HAP-1 (cell line): ENCODE measurements at regions not wholly inside any gene's neighbourhood (a gene's known extent, or its start where the extent isn't known, plus 50 kb on each side); places are given as distances from the start of the nearest gene placed in this dataset.

Experiments
- DNase-seq, 2 experiments: peaks; one replicate each; pipeline ENCODE4 v3.0.0-alpha.2; 2016 to 2020; ENCODE audit warnings: low spot score in 2 of 2
- H3K27me3 ChIP-seq: fragments of 250-450 bp; sonication (Bioruptor Pico); 2 replicates; pipeline ENCODE4 v1.5.1; 2020; ENCODE audit warnings: low read depth, mild to moderate bottlenecking, moderate library complexity
- H3K36me3 ChIP-seq: fragments of 250-450 bp; sonication (Bioruptor Pico); replicated peaks from 2 replicates; pipeline ENCODE4 v1.5.1; 2020; ENCODE audit warnings: mild to moderate bottlenecking
- H3K4me1 ChIP-seq: fragments of 250-450 bp; sonication (Bioruptor Pico); 2 replicates; pipeline ENCODE4 v1.5.1; 2020; ENCODE audit warnings: mild to moderate bottlenecking
- H3K4me3 ChIP-seq: fragments of 250-450 bp; sonication (Bioruptor Pico); 2 replicates; pipeline ENCODE4 v1.5.1; 2020; ENCODE audit warnings: mild to moderate bottlenecking, moderate library complexity
- H3K9me3 ChIP-seq: fragments of 250-450 bp; sonication (Bioruptor Pico); 2 replicates; pipeline ENCODE4 v1.5.1; 2020; ENCODE audit warnings: mild to moderate bottlenecking, moderate library complexity
- in situ Hi-C: fragments of 300-500 bp; cut with MboI; formaldehyde crosslinking; loops from 3 replicates; pipeline ENCODE4 v1.14.3; 2020; ENCODE audit warnings: low sequenced_read_pairs, inconsistent platforms, mixed read lengths

- Histone ChIP-seq H3K9me3 (no peaks in the 10 kb centered on the region), H3K36me3 (no peaks in the 10 kb centered on the region), H3K27me3 (peaks cover 9% of the 10 kb centered on the region), H3K4me3 (no peak overlapping the region), H3K4me1 (no peaks in the 10 kb centered on the region)
- in situ Hi-C loops = no loop called here
- DNase-seq = no peak
Observed at GRCh38 chr15:93438310-93438709, 349.3 kb upstream of the RGMA start.

- in situ Hi-C loops = no loop called here
- no peak overlapping the region for H3K4me3 ChIP-seq
- no peaks in the 10 kb centered on the region for H3K36me3 ChIP-seq
- no peaks in the 10 kb centered on the region for H3K27me3 ChIP-seq
- H3K4me1 ChIP-seq = no peaks in the 10 kb centered on the region
- no peaks in the 10 kb centered on the region for H3K9me3 ChIP-seq
- DNase-seq = no peak
Observed at GRCh38 chr15:93432474-93432873, 343.5 kb upstream of the RGMA start.

- Histone ChIP-seq H3K9me3 (no peaks in the 10 kb centered on the region), H3K36me3 (no peaks in the 10 kb centered on the region), H3K4me3 (no peak overlapping the region), H3K4me1 (no peaks in the 10 kb centered on the region), H3K27me3 (no peaks in the 10 kb centered on the region)
- no peak for DNase-seq
- in situ Hi-C loops = no loop called here
Observed at GRCh38 chr15:93428807-93429351, 339.9 kb upstream of the RGMA start.

DNA sequence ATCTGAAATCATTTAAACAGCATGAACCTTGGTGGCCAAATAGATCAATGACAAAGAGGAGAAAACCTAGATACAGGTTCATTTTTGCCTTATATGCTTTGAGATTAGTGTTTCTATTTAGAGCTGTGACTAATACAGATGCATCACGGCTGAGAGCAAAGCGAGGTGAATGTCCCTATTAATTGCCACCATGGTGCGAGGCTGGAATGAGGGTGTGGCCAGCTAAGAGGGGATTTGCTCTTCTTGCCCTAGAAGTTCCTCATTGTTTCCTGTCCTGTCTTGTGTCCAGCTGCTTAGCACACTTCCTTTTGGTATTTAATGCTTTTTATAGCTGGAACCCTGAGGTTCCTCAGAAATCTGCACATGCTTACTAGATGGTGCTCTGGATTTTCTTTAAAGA, 339.1 kb upstream of the RGMA start:
- Histone ChIP-seq H3K27me3 (no peaks in the 10 kb centered on the region), H3K36me3 (no peaks in the 10 kb centered on the region), H3K4me3 (no peak overlapping the region), H3K4me1 (no peaks in the 10 kb centered on the region), H3K9me3 (no peaks in the 10 kb centered on the region)
- in situ Hi-C loops = no loop called here
- DNase-seq = no peak

- in situ Hi-C loops = no loop called here
- no peak for DNase-seq
- no peaks in the 10 kb centered on the region for H3K36me3 ChIP-seq
- no peaks in the 10 kb centered on the region for H3K9me3 ChIP-seq
- H3K4me3 ChIP-seq = no peak overlapping the region
- H3K27me3 ChIP-seq = no peaks in the 10 kb centered on the region
- no peaks in the 10 kb centered on the region for H3K4me1 ChIP-seq
Observed at GRCh38 chr15:93424131-93424530, 335.1 kb upstream of the RGMA start.

- Histone ChIP-seq H3K36me3 (no peaks in the 10 kb centered on the region), H3K27me3 (no peaks in the 10 kb centered on the region), H3K4me3 (no peak overlapping the region), H3K9me3 (no peaks in the 10 kb centered on the region), H3K4me1 (no peaks in the 10 kb centered on the region)
- DNase-seq = no peak
- in situ Hi-C loops = no loop called here
Observed at GRCh38 chr15:93422476-93422875, 333.5 kb upstream of the RGMA start.

- DNase-seq = no peak
- in situ Hi-C loops = no loop called here
- Histone ChIP-seq H3K27me3 (peaks cover 5% of the 10 kb centered on the region; the same call in 1 of the 2 replicates), H3K4me3 (no peak overlapping the region), H3K9me3 (no peaks in the 10 kb centered on the region), H3K4me1 (no peaks in the 10 kb centered on the region), H3K36me3 (no peaks in the 10 kb centered on the region)
Observed at GRCh38 chr15:93420477-93420876, 331.5 kb upstream of the RGMA start.

DNA sequence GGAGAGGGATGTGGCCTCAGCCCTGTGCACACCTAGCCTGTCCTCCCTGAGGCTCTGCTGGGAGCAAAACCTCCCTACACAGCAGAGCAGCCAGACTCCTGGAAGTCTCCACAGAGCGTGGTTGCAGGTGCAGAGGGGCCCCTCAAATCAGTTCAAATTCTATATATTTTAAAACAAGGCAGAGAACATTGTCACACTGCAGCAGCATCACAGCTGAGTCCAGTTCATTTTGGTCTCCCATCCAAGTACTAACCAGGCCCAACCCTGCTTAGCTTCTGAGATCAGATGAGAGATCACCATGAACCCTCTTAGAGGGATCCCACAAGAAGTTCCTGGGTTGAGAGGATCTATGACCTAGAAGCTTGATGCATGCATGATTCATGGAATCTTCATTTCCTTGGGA, 331.0 kb upstream of the RGMA start:
- Histone ChIP-seq H3K27me3 (peaks cover 5% of the 10 kb centered on the region; the same call in 1 of the 2 replicates), H3K4me1 (no peaks in the 10 kb centered on the region), H3K4me3 (no peak overlapping the region), H3K9me3 (no peaks in the 10 kb centered on the region), H3K36me3 (no peaks in the 10 kb centered on the region)
- DNase-seq = no peak
- in situ Hi-C loops = no loop called here

DNA sequence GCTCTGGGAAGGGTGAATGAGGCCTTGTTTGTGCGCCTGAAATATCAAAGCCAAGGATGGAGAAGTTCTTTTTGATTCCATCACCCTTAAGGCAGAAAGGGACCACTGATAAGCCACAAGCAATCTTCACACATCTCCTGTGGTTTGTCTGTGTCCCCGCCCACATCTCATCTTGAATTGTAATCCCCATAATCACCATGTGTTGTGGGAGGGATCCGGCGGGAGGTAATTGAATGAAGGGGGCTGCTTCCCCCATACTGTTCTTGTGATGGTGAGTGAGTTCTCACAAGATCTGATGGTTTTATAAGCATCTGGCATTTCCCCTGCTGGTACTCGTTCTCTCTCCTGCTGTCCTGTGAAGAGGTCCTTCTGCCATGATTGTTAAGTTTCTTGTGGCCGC, 329.6 kb upstream of the RGMA start:
- Histone ChIP-seq H3K27me3 (peaks cover 5% of the 10 kb centered on the region; the same call in 1 of the 2 replicates), H3K9me3 (no peaks in the 10 kb centered on the region), H3K4me1 (no peaks in the 10 kb centered on the region), H3K4me3 (no peak overlapping the region), H3K36me3 (no peaks in the 10 kb centered on the region)
- no peak for DNase-seq
- in situ Hi-C loops = no loop called here

DNA sequence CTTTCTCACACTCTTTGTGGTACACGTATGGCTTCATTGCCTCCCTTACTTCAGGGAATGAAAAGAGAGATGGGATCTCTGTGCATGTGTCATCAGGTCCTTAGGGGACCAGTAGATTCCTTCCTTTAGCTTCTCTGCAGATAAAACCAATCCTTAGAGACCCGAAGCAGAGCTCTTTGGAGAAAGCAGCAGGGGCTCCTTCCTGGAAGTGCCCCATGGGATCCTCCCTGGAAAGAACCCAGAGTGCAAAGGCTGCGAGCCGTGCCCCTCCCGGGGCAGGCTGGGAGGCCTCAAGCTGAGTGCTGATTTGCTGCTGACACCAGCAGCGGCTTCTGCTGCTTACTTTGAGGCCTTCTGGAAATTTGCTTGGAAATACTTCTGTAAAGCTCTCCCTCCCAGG, 328.6 kb upstream of the RGMA start:
- DNase-seq = no peak
- H3K36me3 ChIP-seq = no peaks in the 10 kb centered on the region
- H3K9me3 ChIP-seq = no peaks in the 10 kb centered on the region
- H3K4me1 ChIP-seq = no peaks in the 10 kb centered on the region
- no peak overlapping the region for H3K4me3 ChIP-seq
- H3K27me3 ChIP-seq = peaks cover 5% of the 10 kb centered on the region; the same call in 1 of the 2 replicates
- in situ Hi-C loops = no loop called here

- Histone ChIP-seq H3K27me3 (peaks cover 5% of the 10 kb centered on the region; the same call in 1 of the 2 replicates), H3K36me3 (no peaks in the 10 kb centered on the region), H3K9me3 (no peaks in the 10 kb centered on the region), H3K4me1 (no peaks in the 10 kb centered on the region), H3K4me3 (no peak overlapping the region)
- in situ Hi-C loops = no loop called here
- no peak for DNase-seq
Observed at GRCh38 chr15:93417156-93417555, 328.1 kb upstream of the RGMA start.

DNA sequence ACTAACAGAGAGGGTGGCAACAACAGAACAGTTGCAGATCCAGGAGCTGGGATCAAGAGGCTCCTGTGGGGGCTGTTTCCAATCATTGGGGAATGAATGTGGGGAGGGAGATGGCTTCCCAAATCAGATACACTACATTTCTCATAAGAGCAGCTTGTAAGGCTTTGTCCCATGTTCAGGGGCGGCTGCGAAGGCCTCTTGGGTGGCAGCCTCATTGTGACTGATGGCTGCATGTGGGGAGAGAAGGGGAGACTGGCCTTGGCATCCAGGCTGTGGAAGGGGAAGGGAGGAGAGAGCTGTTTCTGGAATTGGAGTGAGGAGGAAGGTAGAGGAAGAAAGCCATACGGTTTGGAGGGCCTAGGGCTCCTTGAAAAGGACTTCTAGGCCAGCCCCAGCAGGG, 326.6 kb upstream of the RGMA start:
- H3K4me1 ChIP-seq = no peaks in the 10 kb centered on the region
- H3K4me3 ChIP-seq = no peak overlapping the region
- no peaks in the 10 kb centered on the region for H3K36me3 ChIP-seq
- DNase-seq = no peak
- H3K27me3 ChIP-seq = peaks cover 5% of the 10 kb centered on the region; the same call in 1 of the 2 replicates
- in situ Hi-C loops = no loop called here
- H3K9me3 ChIP-seq = no peaks in the 10 kb centered on the region

DNA sequence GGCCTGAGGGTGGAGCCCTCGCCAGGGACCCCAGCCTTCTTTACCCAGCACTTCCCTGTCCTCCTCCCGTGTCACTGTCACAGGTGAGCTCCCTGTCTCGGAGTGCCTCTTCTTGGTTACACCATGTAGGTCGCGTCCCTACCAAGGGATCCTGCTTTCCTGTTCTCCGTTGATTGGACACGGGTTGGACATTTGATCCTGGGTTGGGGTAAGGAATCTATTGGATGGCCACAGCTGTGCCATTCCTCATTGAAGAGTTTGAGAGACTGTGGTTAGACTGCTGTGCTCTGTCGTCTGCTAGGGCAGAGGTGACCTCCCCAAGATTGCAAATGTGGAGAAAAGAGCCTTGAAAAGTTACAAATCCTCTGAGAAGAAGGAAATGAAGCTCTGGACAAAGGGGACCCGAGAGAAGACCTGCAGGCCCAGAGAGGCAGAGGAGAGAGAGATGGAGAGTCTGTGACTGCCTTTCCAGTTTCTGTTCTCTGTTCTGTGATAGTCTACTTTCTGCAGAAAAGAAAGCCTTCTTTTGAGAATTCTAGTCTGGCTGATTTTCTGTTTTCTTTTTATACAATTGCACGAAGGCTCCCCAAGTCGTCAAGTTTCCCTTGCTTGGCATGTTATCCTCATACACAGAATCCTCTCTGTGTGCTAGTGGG, 325.7 kb upstream of the RGMA start:
- DNase-seq = no peak
- in situ Hi-C loops = no loop called here
- Histone ChIP-seq H3K27me3 (peaks cover 5% of the 10 kb centered on the region; the same call in 1 of the 2 replicates), H3K9me3 (no peaks in the 10 kb centered on the region), H3K4me1 (no peaks in the 10 kb centered on the region), H3K4me3 (no peak overlapping the region), H3K36me3 (no peaks in the 10 kb centered on the region)

DNA sequence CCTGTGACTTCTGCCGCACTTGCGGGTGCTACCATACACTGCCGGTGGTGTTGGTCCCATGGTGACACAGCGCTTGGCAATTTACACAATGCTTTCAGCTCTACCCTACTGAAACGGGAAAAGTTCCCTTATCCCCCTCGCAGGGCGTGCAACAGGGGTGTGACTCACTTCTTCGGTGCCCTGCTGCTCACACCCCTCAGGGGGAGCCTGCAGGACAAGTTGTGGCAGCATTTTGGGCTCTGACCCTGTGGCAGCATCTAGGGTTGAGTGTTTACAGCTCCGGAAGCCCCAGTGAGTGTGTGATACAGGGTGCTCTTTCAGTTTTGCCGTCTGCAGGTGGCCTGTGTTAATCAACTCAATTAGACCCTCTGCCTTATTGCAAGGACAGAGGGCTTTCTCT, 324.7 kb upstream of the RGMA start:
- Histone ChIP-seq H3K4me1 (no peaks in the 10 kb centered on the region), H3K27me3 (peaks cover 5% of the 10 kb centered on the region; the same call in 1 of the 2 replicates)
- in situ Hi-C loops = no loop called here

DNA sequence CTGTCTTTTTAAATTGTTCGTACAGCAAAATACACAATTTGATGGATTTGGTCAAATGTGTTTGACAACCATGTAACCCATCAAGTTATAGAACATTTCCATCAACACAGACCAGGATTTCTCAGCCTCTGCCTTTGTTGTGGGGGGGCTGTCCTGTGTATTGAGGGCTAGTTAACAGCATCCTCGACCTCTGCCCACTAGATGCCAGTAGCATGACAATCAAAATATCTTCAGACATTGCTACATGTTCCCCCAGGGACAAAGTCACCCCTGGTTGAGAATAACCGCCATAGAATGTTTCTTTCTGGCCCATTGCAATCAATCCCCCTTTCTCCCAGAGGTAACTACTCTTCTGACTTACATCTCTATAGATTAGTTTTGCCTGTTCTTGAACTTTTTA, 310.1 kb upstream of the RGMA start:
- H3K4me3 ChIP-seq = no peak overlapping the region
- H3K9me3 ChIP-seq = peaks cover 2% of the 10 kb centered on the region; the same call in 1 of the 2 replicates
- in situ Hi-C loops = no loop called here
- no peaks in the 10 kb centered on the region for H3K4me1 ChIP-seq
- DNase-seq = no peak
- H3K27me3 ChIP-seq = no peaks in the 10 kb centered on the region
- H3K36me3 ChIP-seq = no peaks in the 10 kb centered on the region

More for the DNA sequence above, 324.7 kb upstream of the RGMA start:
- no peaks in the 10 kb centered on the region for H3K36me3 ChIP-seq
- DNase-seq = no peak
- H3K4me3 ChIP-seq = no peak overlapping the region
- no peaks in the 10 kb centered on the region for H3K9me3 ChIP-seq
